HEK293T (cell line): ENCODE measurements at regions not wholly inside any gene's neighbourhood (a gene's known extent, or its start where the extent isn't known, plus 50 kb on each side); places are given as distances from the start of the nearest gene placed in this dataset.

Experiments
- CTCF ChIA-PET: fragments of 350-600 bp; formaldehyde crosslinking; extraction: SDS; loops from one replicate; lab custom pipeline; 2021; ENCODE audit warnings: antibody characterized with exemption, inconsistent platforms; lab: Yijun Ruan, JAX
- POLR2A ChIA-PET: fragments of 350-600 bp; formaldehyde crosslinking; extraction: SDS; loops from one replicate; lab custom pipeline; 2020; ENCODE audit warnings: antibody characterized with exemption, inconsistent platforms; lab: Yijun Ruan, JAX
- DNase-seq: peaks from one replicate; pipeline ENCODE4 v3.0.0; 2012; ENCODE audit warnings: mixed read lengths; ENCODE audit errors: extremely low spot score
- ARNT ChIP-seq: fragments of 450-650 bp; IDR thresholded peaks from 2 replicates; pipeline ENCODE4 v1.6.1; 2017; ENCODE audit warnings: mild to moderate bottlenecking
- BHLHE40 ChIP-seq: fragments of 450-650 bp; IDR thresholded peaks from 2 replicates; pipeline ENCODE4 v1.6.1; 2016; ENCODE audit warnings: mild to moderate bottlenecking, moderate library complexity, borderline replicate concordance
- CTBP1 ChIP-seq: fragments of 450-650 bp; IDR thresholded peaks from 2 replicates; pipeline ENCODE4 v1.6.1; 2016; ENCODE audit warnings: borderline replicate concordance
- ELF4 ChIP-seq: fragments of 450-650 bp; IDR thresholded peaks from 2 replicates; pipeline ENCODE4 v1.6.1; 2017; ENCODE audit warnings: antibody characterized with exemption
- FOXA1 ChIP-seq: fragments of 450-650 bp; IDR thresholded peaks from 2 replicates; pipeline ENCODE4 v1.6.1; 2016; ENCODE audit warnings: mild to moderate bottlenecking
- FOXK2 ChIP-seq: fragments of 450-650 bp; IDR thresholded peaks from 2 replicates; pipeline ENCODE4 v1.6.1; 2016; ENCODE audit warnings: mild to moderate bottlenecking
- FOXM1 ChIP-seq: fragments of 450-650 bp; IDR thresholded peaks from 2 replicates; pipeline ENCODE4 v1.6.1; 2017; ENCODE audit warnings: mild to moderate bottlenecking, borderline replicate concordance
- HDGF ChIP-seq: fragments of 450-650 bp; IDR thresholded peaks from 2 replicates; pipeline ENCODE4 v1.6.1; 2017; ENCODE audit warnings: antibody characterized with exemption, borderline replicate concordance
- L3MBTL2 ChIP-seq: fragments of 450-650 bp; conservative IDR thresholded peaks from 2 replicates; pipeline ENCODE4 v1.6.1; 2016; ENCODE audit warnings: mild to moderate bottlenecking
- LEF1 ChIP-seq: fragments of 450-650 bp; IDR thresholded peaks from 2 replicates; pipeline ENCODE4 v1.6.1; 2017; ENCODE audit warnings: mild to moderate bottlenecking, borderline replicate concordance
- NFRKB ChIP-seq: fragments of 450-650 bp; IDR thresholded peaks from 2 replicates; pipeline ENCODE4 v1.6.1; 2016; ENCODE audit warnings: mild to moderate bottlenecking, moderate library complexity
- PKNOX1 ChIP-seq: fragments of 450-650 bp; IDR thresholded peaks from 2 replicates; pipeline ENCODE4 v1.6.1; 2016
- SP1 ChIP-seq: fragments of 450-650 bp; IDR thresholded peaks from 2 replicates; pipeline ENCODE4 v1.6.1; 2017
- SUZ12 ChIP-seq: fragments of 450-650 bp; IDR thresholded peaks from 2 replicates; pipeline ENCODE4 v1.6.1; 2016; ENCODE audit warnings: mild to moderate bottlenecking
- TARDBP ChIP-seq: fragments of 450-650 bp; IDR thresholded peaks from 2 replicates; pipeline ENCODE4 v1.6.1; 2016
- ZNF384 ChIP-seq: fragments of 450-650 bp; IDR thresholded peaks from 2 replicates; pipeline ENCODE4 v1.6.1; 2016

GRCh38 chr11:127590314-127590713 lies 589.7 kb upstream of the KIRREL3 start:
- CTCF ChIA-PET: no interaction called here
- DNase-seq: no peak
- TF ChIP-seq LEF1 (no peak), PKNOX1 (no peak), HDGF (no peak), FOXA1 (no peak), BHLHE40 (no peak), CTBP1 (no peak), FOXK2 (no peak), SP1 (no peak), ZNF384 (no peak), ELF4 (no peak), TARDBP (no peak), L3MBTL2 (no peak)
- POLR2A ChIA-PET: no interaction called here

DNA sequence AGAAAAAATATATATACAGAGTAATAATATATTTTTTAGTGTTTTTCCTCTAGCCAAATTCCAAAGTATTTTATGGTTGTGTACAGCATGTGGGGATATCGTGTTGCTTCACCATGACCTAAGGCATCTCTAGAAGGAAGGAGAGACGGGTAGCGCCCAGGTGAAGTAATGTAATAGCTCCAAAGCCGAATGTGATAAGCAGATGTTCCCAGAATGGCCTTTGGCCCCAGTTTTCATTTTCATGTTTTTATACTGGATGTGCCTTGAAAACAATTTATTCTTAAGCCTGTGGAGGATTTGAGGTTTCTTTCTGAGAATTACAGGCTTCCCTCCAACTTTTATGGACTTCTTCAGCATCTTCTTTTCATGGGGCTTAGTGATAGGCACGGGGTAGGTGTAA lies 587.9 kb upstream of the KIRREL3 start:
- no peak for DNase-seq
- ChIA-PET POLR2A (no interaction called here), CTCF (no interaction called here)
- TF ChIP-seq SP1 (no peak), FOXA1 (no peak), HDGF (no peak), PKNOX1 (no peak), L3MBTL2 (no peak), CTBP1 (no peak), ZNF384 (no peak), BHLHE40 (no peak)

GRCh38 chr11:127587511-127587910 lies 586.9 kb upstream of the KIRREL3 start:
- TF ChIP-seq L3MBTL2 (no peak), PKNOX1 (peak; percentile 15; the same call in 1 of the 2 replicates), TARDBP (no peak), BHLHE40 (no peak)
- ChIA-PET POLR2A (no interaction called here), CTCF (interaction anchor here (0.8 kb wide), 1 partner anchor 395 kb away, joined by 5 read pairs; no protein-coding TSS in a partner anchor)
- no peak for DNase-seq

DNA sequence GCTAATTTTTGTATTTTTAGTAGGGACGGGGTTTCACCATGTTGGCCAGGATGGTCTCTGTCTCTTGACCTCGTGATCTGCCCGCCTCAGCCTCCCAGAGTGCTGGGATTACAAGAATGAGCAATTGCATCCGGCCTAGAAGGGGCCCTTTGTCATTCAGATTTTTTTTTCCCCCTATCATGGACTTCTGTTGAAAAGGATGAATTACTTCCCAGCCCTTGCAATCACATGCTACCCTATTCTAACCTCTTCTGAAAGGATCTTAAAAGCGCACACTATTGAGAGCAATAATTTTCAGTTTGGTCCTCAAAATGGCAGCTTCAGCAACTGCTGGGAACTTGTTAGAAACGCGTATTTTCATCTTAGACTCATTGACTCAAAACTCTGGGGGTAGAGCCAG lies 575.6 kb upstream of the KIRREL3 start:
- no peak for TF ChIP-seq FOXK2
- no peak for TF ChIP-seq PKNOX1
- no peak for TF ChIP-seq FOXA1
- POLR2A ChIA-PET: no interaction called here
- CTCF ChIA-PET: no interaction called here
- no peak for DNase-seq

GRCh38 chr11:127574478-127574877 lies 573.9 kb upstream of the KIRREL3 start:
- DNase-seq: no peak
- CTCF ChIA-PET: no interaction called here

DNA sequence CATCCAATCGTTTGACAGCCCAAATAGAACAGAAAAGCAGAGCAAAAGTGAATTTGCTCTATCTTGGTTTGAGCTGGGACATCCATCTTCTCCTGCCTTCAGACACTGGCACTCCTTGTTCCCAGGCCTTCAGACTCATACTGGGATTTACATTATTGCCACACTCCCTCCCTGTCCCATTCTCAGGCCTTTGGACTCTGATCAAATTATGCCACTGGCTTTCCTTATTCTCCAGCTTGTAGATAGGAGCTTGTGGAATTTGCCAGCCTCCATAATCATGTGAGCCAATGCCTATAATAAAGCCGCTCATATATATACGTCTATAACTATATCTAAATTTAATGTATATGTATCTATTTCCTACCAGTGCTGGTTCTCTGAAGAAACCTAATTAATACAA lies 568.3 kb upstream of the KIRREL3 start:
- ChIA-PET POLR2A (no interaction called here), CTCF (no interaction called here)
- DNase-seq: no peak
- TF ChIP-seq ZNF384 (no peak), SP1 (no peak), FOXK2 (no peak), BHLHE40 (no peak), L3MBTL2 (no peak), CTBP1 (no peak), LEF1 (no peak), FOXA1 (no peak), ELF4 (no peak), ARNT (no peak), SUZ12 (no peak), FOXM1 (no peak), TARDBP (no peak)

More at GRCh38 chr11:127574478-127574877, 573.9 kb upstream of the KIRREL3 start:
- POLR2A ChIA-PET: no interaction called here
- TF ChIP-seq CTBP1 (no peak), SP1 (no peak), NFRKB (no peak), L3MBTL2 (no peak), TARDBP (no peak), HDGF (no peak), FOXA1 (no peak), ARNT (no peak), FOXM1 (no peak), PKNOX1 (no peak)
